HepG2 (cell line): ENCODE measurements at regions not wholly inside any gene's neighbourhood (a gene's known extent, or its start where the extent isn't known, plus 50 kb on each side); places are given as distances from the start of the nearest gene placed in this dataset.

Experiments used
- BRCA1 ChIP-seq: sonication (generic); formaldehyde crosslinking; IDR thresholded peaks from 2 replicates; pipeline ENCODE4 v1.4.0; 2020; ENCODE audit warnings: missing genetic modification reagents
- FOXK2 ChIP-seq: fragments of 450-650 bp; IDR thresholded peaks from 2 replicates; pipeline ENCODE4 v1.6.1; 2016
- HIVEP1 ChIP-seq: sonication (generic); formaldehyde crosslinking; IDR thresholded peaks from 2 replicates; pipeline ENCODE4 v1.4.0; 2020; ENCODE audit warnings: mild to moderate bottlenecking, missing genetic modification reagents
- MAFG ChIP-seq: sonication (generic); formaldehyde crosslinking; IDR thresholded peaks from 2 replicates; pipeline ENCODE4 v1.5.1; 2020; ENCODE audit warnings: mild to moderate bottlenecking, missing genetic modification reagents
- NRL ChIP-seq: sonication (generic); formaldehyde crosslinking; IDR thresholded peaks from 2 replicates; pipeline ENCODE4 v1.5.0; 2020; ENCODE audit warnings: missing genetic modification reagents, mild to moderate bottlenecking, moderate library complexity, borderline replicate concordance
- PITX1 ChIP-seq: sonication (generic); formaldehyde crosslinking; IDR thresholded peaks from 2 replicates; pipeline ENCODE4 v1.5.1; 2020; ENCODE audit warnings: mild to moderate bottlenecking, missing genetic modification reagents
- REST ChIP-seq, 2 experiments: IDR thresholded peaks; 2 replicates each; pipeline ENCODE4 v1.6.1; 2011 to 2012; ENCODE audit warnings: low read length in 2 of 2, borderline replicate concordance in 1 of 2, low read depth in 1 of 2, mild to moderate bottlenecking in 1 of 2, moderate library complexity in 1 of 2
- RORA ChIP-seq: sonication (generic); formaldehyde crosslinking; IDR thresholded peaks from 2 replicates; pipeline ENCODE4 v1.5.0; 2020; ENCODE audit warnings: mild to moderate bottlenecking, missing genetic modification reagents, moderate library complexity
- RXRA ChIP-seq: sonication (generic); formaldehyde crosslinking; IDR thresholded peaks from 2 replicates; pipeline ENCODE4 v1.5.1; 2020; ENCODE audit warnings: missing genetic modification reagents
- SMAD3 ChIP-seq: sonication (generic); formaldehyde crosslinking; IDR thresholded peaks from 2 replicates; pipeline ENCODE4 v1.4.0; 2020; ENCODE audit warnings: missing genetic modification reagents
- THAP11 ChIP-seq: IDR thresholded peaks from 2 replicates; pipeline ENCODE4 v1.6.1; 2016; ENCODE audit warnings: missing biosample characterization, missing genetic modification reagents
- U2AF1 ChIP-seq: fragments of 200-400 bp; formaldehyde crosslinking; optimal IDR thresholded peaks from 2 replicates; pipeline ENCODE3; 2017; ENCODE audit warnings: mild to moderate bottlenecking, low read depth, low read length
- USF2 ChIP-seq, 2 experiments: sonication (generic) in 1 of 2; formaldehyde crosslinking in 1 of 2; IDR thresholded peaks; 2 replicates each; pipeline versions ENCODE4 v1.5.1 to v1.6.1; 2011 to 2020; ENCODE audit warnings: borderline replicate concordance in 1 of 2, low read depth in 1 of 2, low read length in 1 of 2, mild to moderate bottlenecking in 1 of 2, missing genetic modification reagents in 1 of 2, moderate library complexity in 1 of 2
- ZBTB7B ChIP-seq: sonication (generic); formaldehyde crosslinking; IDR thresholded peaks from 2 replicates; pipeline ENCODE4 v1.4.0; 2020; ENCODE audit warnings: missing genetic modification reagents
- ZNF136 ChIP-seq: sonication (generic); formaldehyde crosslinking; IDR thresholded peaks from 2 replicates; pipeline ENCODE4 v1.8.1; 2022; ENCODE audit warnings: low read depth, mild to moderate bottlenecking, moderate library complexity, missing genetic modification reagents
- ZNF138 ChIP-seq: sonication (generic); formaldehyde crosslinking; IDR thresholded peaks from 2 replicates; pipeline ENCODE4 v1.5.0; 2020; ENCODE audit warnings: mild to moderate bottlenecking, low read depth, missing genetic modification reagents
- ZNF382 ChIP-seq: sonication (generic); formaldehyde crosslinking; IDR thresholded peaks from 2 replicates; pipeline ENCODE4 v1.5.0; 2020; ENCODE audit warnings: missing genetic modification reagents, mild to moderate bottlenecking, borderline replicate concordance
- ZNF550 ChIP-seq: sonication (generic); formaldehyde crosslinking; IDR thresholded peaks from 2 replicates; pipeline ENCODE4 v1.4.0; 2020; ENCODE audit warnings: mild to moderate bottlenecking, missing genetic modification reagents, borderline replicate concordance
- ZNF563 ChIP-seq: sonication (generic); formaldehyde crosslinking; IDR thresholded peaks from 2 replicates; pipeline ENCODE4 v1.8.0; 2022; ENCODE audit warnings: mild to moderate bottlenecking, moderate library complexity, missing genetic modification reagents
- ZNF7 ChIP-seq: IDR thresholded peaks from 2 replicates; pipeline ENCODE4 v1.6.1; 2016; ENCODE audit warnings: missing biosample characterization, missing genetic modification reagents
- ZNF772 ChIP-seq: sonication (generic); formaldehyde crosslinking; IDR thresholded peaks from 2 replicates; pipeline ENCODE4 v1.5.0; 2020; ENCODE audit warnings: mild to moderate bottlenecking, missing genetic modification reagents
- ZNF841 ChIP-seq: sonication (generic); formaldehyde crosslinking; IDR thresholded peaks from 2 replicates; pipeline ENCODE4 v1.8.1; 2023; ENCODE audit warnings: missing genetic modification reagents, borderline replicate concordance
- ZSCAN5A ChIP-seq: sonication (generic); formaldehyde crosslinking; IDR thresholded peaks from 2 replicates; pipeline ENCODE4 v1.8.0; 2022; ENCODE audit warnings: mild to moderate bottlenecking, missing genetic modification reagents, borderline replicate concordance
- ZSCAN9 ChIP-seq: IDR thresholded peaks from 2 replicates; pipeline ENCODE4 v1.6.1; 2016; ENCODE audit warnings: borderline replicate concordance

GRCh38 chr6:81897793-81898192, 145.3 kb upstream of the TENT5A start (continued):
- no peak for TF ChIP-seq REST (IDR thresholded peaks at IDR 0.05; ENCODE audit: borderline replicate concordance in 1 of 2, low read depth in 1 of 2, low read length in 2 of 2)
- TF ChIP-seq NRL, result no peak
- TF ChIP-seq ZNF136 (CRISPR knock-in tag), result no peak
- peak; percentile 57; the same call in 1 of the 2 replicates for TF ChIP-seq ZSCAN5A
- TF ChIP-seq HIVEP1 (CRISPR knock-in tag), result no peak
- TF ChIP-seq PITX1 (CRISPR knock-in tag), result no peak
- no peak for TF ChIP-seq USF2 (IDR thresholded peaks at IDR 0.05; ENCODE audit: low read depth, low read length)
- no peak for TF ChIP-seq USF2 (CRISPR knock-in tag; IDR thresholded peaks at IDR 0.05; ENCODE audit: borderline replicate concordance)
- no peak for TF ChIP-seq ZNF138 (CRISPR knock-in tag)
- no peak for TF ChIP-seq RXRA (CRISPR knock-in tag)
- no peak for TF ChIP-seq SMAD3
- TF ChIP-seq RORA (CRISPR knock-in tag), result no peak
- TF ChIP-seq ZNF841 (CRISPR knock-in tag), result no peak
- TF ChIP-seq THAP11, result 0 out of 2 replicates have a peak, but pooled peaks have one; percentile 20
- no peak for TF ChIP-seq ZSCAN9 (CRISPR knock-in tag)
- no peak for TF ChIP-seq ZNF382 (CRISPR knock-in tag)
- no peak for TF ChIP-seq ZNF7 (CRISPR knock-in tag)
- TF ChIP-seq ZNF563 (CRISPR knock-in tag), result no peak
- no peak for TF ChIP-seq ZNF772 (CRISPR knock-in tag)
- no peak for TF ChIP-seq BRCA1
- TF ChIP-seq ZNF550 (CRISPR knock-in tag), result no peak
- 0 out of 2 replicates have a peak, but pooled peaks have one; percentile 31 for TF ChIP-seq ZBTB7B
- TF ChIP-seq U2AF1, result no peak
- TF ChIP-seq MAFG, result no peak
- TF ChIP-seq FOXK2, result no peak
